H9 (cell line): ENCODE measurements at regions not wholly inside any gene's neighbourhood (a gene's known extent, or its start where the extent isn't known, plus 50 kb on each side); places are given as distances from the start of the nearest gene placed in this dataset.

Source experiments
- DNase-seq: peaks from one replicate; pipeline ENCODE4 v3.0.0-alpha.2; 2017
- H2AFZ ChIP-seq: one replicate; pipeline ENCODE4 v1.6.1; 2013; ENCODE audit warnings: mild to moderate bottlenecking, low read length, control low read depth, moderate library complexity
- H2AK5ac ChIP-seq: 2 replicates; pipeline ENCODE4 v1.6.1; 2013; ENCODE audit warnings: low read length, control low read depth, mixed read lengths; ENCODE audit not compliant: insufficient read length
- H2BK120ac ChIP-seq: one replicate; pipeline ENCODE4 v1.6.1; 2013; ENCODE audit warnings: low read depth, mild to moderate bottlenecking, low read length, control low read depth, inconsistent platforms; ENCODE audit not compliant: poor library complexity, severe bottlenecking
- H2BK12ac ChIP-seq: 2 replicates; pipeline ENCODE4 v1.6.1; 2013; ENCODE audit warnings: low read length, control low read depth, mixed read lengths, low read depth; ENCODE audit not compliant: insufficient read length
- H2BK15ac ChIP-seq: 2 replicates; pipeline ENCODE4 v1.6.1; 2013; ENCODE audit warnings: low read depth, low read length, control low read depth
- H2BK20ac ChIP-seq: one replicate; pipeline ENCODE4 v1.6.1; 2013; ENCODE audit warnings: low read depth, mild to moderate bottlenecking, low read length, control low read depth, inconsistent platforms; ENCODE audit not compliant: poor library complexity, severe bottlenecking
- H2BK5ac ChIP-seq: 2 replicates; pipeline ENCODE4 v1.6.1; 2013; ENCODE audit warnings: low read length, control low read depth, mixed read lengths; ENCODE audit not compliant: insufficient read length
- H3K14ac ChIP-seq: 2 replicates; pipeline ENCODE4 v1.6.1; 2013; ENCODE audit warnings: low read length, control low read depth; ENCODE audit not compliant: insufficient read depth
- H3K18ac ChIP-seq: 2 replicates; pipeline ENCODE4 v1.6.1; 2013; ENCODE audit warnings: low read depth, mild to moderate bottlenecking, mixed read lengths, low read length, control low read depth; ENCODE audit not compliant: insufficient read length
- H3K23ac ChIP-seq: 2 replicates; pipeline ENCODE4 v1.6.1; 2013; ENCODE audit warnings: low read length, control low read depth, mixed read lengths, low read depth; ENCODE audit not compliant: insufficient read length
- H3K23me2 ChIP-seq: 2 replicates; pipeline ENCODE4 v1.6.1; 2013; ENCODE audit warnings: low read depth, mild to moderate bottlenecking, mixed read lengths, low read length, control low read depth; ENCODE audit not compliant: insufficient read length, poor library complexity, severe bottlenecking
- H3K27ac ChIP-seq: 2 replicates; pipeline ENCODE4 v1.5.1; 2013; ENCODE audit warnings: low read length, control low read depth, mixed read lengths, low read depth; ENCODE audit not compliant: insufficient read length
- H3K27me3 ChIP-seq: 2 replicates; pipeline ENCODE4 v1.6.1; 2013; ENCODE audit warnings: low read length, control low read depth, inconsistent platforms; ENCODE audit not compliant: insufficient read depth
- H3K4ac ChIP-seq: 2 replicates; pipeline ENCODE4 v1.6.1; 2013; ENCODE audit warnings: low read depth, mild to moderate bottlenecking, control low read depth, inconsistent platforms, low read length, moderate library complexity
- H3K4me1 ChIP-seq: 2 replicates; pipeline ENCODE4 v1.6.1; 2013; ENCODE audit warnings: low read length, control low read depth, inconsistent platforms; ENCODE audit not compliant: insufficient read depth
- H3K4me2 ChIP-seq: 2 replicates; pipeline ENCODE4 v1.6.1; 2013; ENCODE audit warnings: low read length, control low read depth, mixed read lengths; ENCODE audit not compliant: insufficient read length, insufficient read depth
- H3K56ac ChIP-seq: 2 replicates; pipeline ENCODE4 v1.6.1; 2013; ENCODE audit warnings: low read depth, mild to moderate bottlenecking, mixed read lengths, low read length, control low read depth; ENCODE audit not compliant: insufficient read length
- H3K79me1 ChIP-seq: 2 replicates; pipeline ENCODE4 v1.6.1; 2013; ENCODE audit warnings: low read depth, mild to moderate bottlenecking, moderate library complexity, low read length, control low read depth, inconsistent platforms; ENCODE audit not compliant: insufficient read depth, poor library complexity, severe bottlenecking
- H3K79me2 ChIP-seq: 2 replicates; pipeline ENCODE4 v1.6.1; 2013; ENCODE audit warnings: low read length, control low read depth, inconsistent platforms; ENCODE audit not compliant: insufficient read depth
- H3K9ac ChIP-seq: 2 replicates; pipeline ENCODE4 v1.6.1; 2013; ENCODE audit warnings: low read length, control low read depth, mixed read lengths; ENCODE audit not compliant: insufficient read length; ENCODE audit errors: extremely low read depth
- H3K9me3 ChIP-seq: one replicate; pipeline ENCODE4 v1.6.1; 2013; ENCODE audit warnings: low read depth, low read length, inconsistent platforms; ENCODE audit not compliant: control insufficient read depth
- H3T11ph ChIP-seq: one replicate; pipeline ENCODE4 v1.6.1; 2013; ENCODE audit warnings: mild to moderate bottlenecking, low read length, control low read depth, inconsistent platforms
- H4K20me1 ChIP-seq: one replicate; pipeline ENCODE4 v1.6.1; 2013; ENCODE audit not compliant: control insufficient read depth, insufficient read length, insufficient read depth
- H4K5ac ChIP-seq: 2 replicates; pipeline ENCODE4 v1.6.1; 2013; ENCODE audit warnings: low read depth, mild to moderate bottlenecking, mixed read lengths, low read length, control low read depth; ENCODE audit not compliant: insufficient read length
- H4K8ac ChIP-seq: replicated peaks from 2 replicates; pipeline ENCODE4 v1.6.1; 2013; ENCODE audit warnings: low read length, control low read depth, mixed read lengths, low read depth; ENCODE audit not compliant: insufficient read length
- H4K91ac ChIP-seq: 2 replicates; pipeline ENCODE4 v1.6.1; 2013; ENCODE audit warnings: low read depth, mild to moderate bottlenecking, moderate library complexity, mixed read lengths, low read length, control low read depth; ENCODE audit not compliant: insufficient read length
- H3K27ac Mint-ChIP-seq, 3 experiments: 2 replicates in 2 of 3; 3 replicates in 1 of 3; pipeline ENCODE4 v1.8.0; 2020 to 2021; ENCODE audit warnings: mixed read lengths in 3 of 3, mild to moderate bottlenecking in 1 of 3, moderate library complexity in 1 of 3
- H3K27me3 Mint-ChIP-seq: 2 replicates; pipeline ENCODE4 v1.8.0; 2021; ENCODE audit warnings: low read depth, mild to moderate bottlenecking, moderate library complexity, mixed read lengths
- H3K36me3 Mint-ChIP-seq, 3 experiments: 2 replicates in 2 of 3; 3 replicates in 1 of 3; pipeline ENCODE4 v1.8.0; 2020 to 2021; ENCODE audit warnings: low read depth in 3 of 3, mixed read lengths in 3 of 3; ENCODE audit not compliant: insufficient read depth in 1 of 3
- H3K4me1 Mint-ChIP-seq, 2 experiments: 2 replicates each; pipeline ENCODE4 v1.8.0; 2020; ENCODE audit warnings: mixed read lengths in 2 of 2
- H3K4me3 Mint-ChIP-seq, 2 experiments: 2 replicates in 1 of 2; 3 replicates in 1 of 2; pipeline ENCODE4 v1.8.0; 2020 to 2021; ENCODE audit warnings: mild to moderate bottlenecking in 2 of 2, mixed read lengths in 2 of 2, moderate library complexity in 1 of 2
- H3K9me3 Mint-ChIP-seq, 2 experiments: 2 replicates in 1 of 2; 3 replicates in 1 of 2; pipeline ENCODE4 v1.8.0; 2020; ENCODE audit warnings: mild to moderate bottlenecking in 2 of 2, mixed read lengths in 2 of 2, moderate library complexity in 1 of 2
- WGBS: extraction: QIAGEN DNeasy Blood & Tissue Kit; methylation state at CpG from one replicate; pipeline ENCODE4 v1.1.7; 2013; ENCODE audit warnings: missing lambda C conversion rate, low lambda C conversion rate, mixed read lengths; ENCODE audit not compliant: insufficient read length; ENCODE audit errors: extremely low coverage; 5-methylcytosine and 5-hydroxymethylcytosine counted together
- TF ChIP-seq, protein P1 (sequence below): fragments of 200-600 bp; sonication (generic); conservative IDR thresholded peaks from 3 replicates; pipeline ENCODE4 v1.8.0; 2021; ENCODE audit warnings: antibody characterized with exemption, mild to moderate bottlenecking

DNA sequence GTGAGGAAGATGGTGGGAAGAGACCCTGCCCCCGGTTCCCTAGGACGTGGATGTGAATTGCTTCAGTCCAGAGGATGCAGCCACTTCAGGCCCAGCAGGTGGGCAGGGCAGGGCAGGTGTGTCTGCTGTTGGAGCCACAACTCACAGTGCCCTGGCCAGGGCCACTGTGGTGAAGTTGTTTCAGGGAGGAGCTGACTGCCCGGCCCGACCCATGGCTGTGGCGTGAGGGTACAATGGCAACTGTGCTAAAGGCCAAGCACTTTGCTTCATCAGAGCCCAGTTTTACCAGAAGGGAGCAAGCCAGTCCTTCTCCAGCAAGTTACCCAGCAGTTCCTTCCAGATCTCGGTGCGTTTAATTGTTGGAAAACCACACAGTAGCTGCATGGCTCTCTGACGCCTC lies 1174.4 kb downstream of the BRD1 start:
- Histone ChIP-seq H2BK5ac (no peak overlapping the region), H2BK120ac (no peak overlapping the region), H3K4me1 (no peaks in the 10 kb centered on the region), H3K9ac (no peak overlapping the region), H3K23me2 (no peaks in the 10 kb centered on the region), H2BK20ac (no peak overlapping the region), H3K27ac (no peak overlapping the region), H2BK12ac (no peak overlapping the region), H3K9me3 (no peaks in the 10 kb centered on the region), H3K4me2 (no peak overlapping the region), H3K23ac (no peak overlapping the region), H4K8ac (no peak overlapping the region), H4K20me1 (no peaks in the 10 kb centered on the region), H3K56ac (no peak overlapping the region), H4K91ac (no peak overlapping the region), H3K27me3 (no peaks in the 10 kb centered on the region), H2BK15ac (no peak overlapping the region), H2AFZ (no peak overlapping the region), H3K14ac (no peak overlapping the region; the same call in 1 of the 2 replicates), H3K18ac (no peak overlapping the region), H2AK5ac (no peak overlapping the region), H3T11ph (no peak overlapping the region), H3K4ac (no peak overlapping the region), H3K79me2 (no peaks in the 10 kb centered on the region), H4K5ac (no peak overlapping the region), H3K79me1 (no peaks in the 10 kb centered on the region)
- Mint-ChIP-seq H3K27me3 (no peaks in the 10 kb centered on the region), H3K9me3 (peaks cover 0 to 2% of the 10 kb centered on the region in 2 experiments; a peak in 2 of 5 replicates), H3K36me3 (peaks cover 2 to 13% (median 11%) of the 10 kb centered on the region in 3 experiments; a peak in 6 of 7 replicates), H3K27ac (peak overlapping the region in 1 of 3 experiments; percentile 82; a peak in 1 of 7 replicates), H3K4me3 (no peak overlapping the region), H3K4me1 (0 out of 4 replicates have a peak, but pooled peaks cover 0 to 7% of the 10 kb centered on the region in 2 experiments)
- WGBS = no CpG with 5 or more reads among the region's 8 CpGs
- no peak for DNase-seq
- TF ChIP-seq, protein P1, sequence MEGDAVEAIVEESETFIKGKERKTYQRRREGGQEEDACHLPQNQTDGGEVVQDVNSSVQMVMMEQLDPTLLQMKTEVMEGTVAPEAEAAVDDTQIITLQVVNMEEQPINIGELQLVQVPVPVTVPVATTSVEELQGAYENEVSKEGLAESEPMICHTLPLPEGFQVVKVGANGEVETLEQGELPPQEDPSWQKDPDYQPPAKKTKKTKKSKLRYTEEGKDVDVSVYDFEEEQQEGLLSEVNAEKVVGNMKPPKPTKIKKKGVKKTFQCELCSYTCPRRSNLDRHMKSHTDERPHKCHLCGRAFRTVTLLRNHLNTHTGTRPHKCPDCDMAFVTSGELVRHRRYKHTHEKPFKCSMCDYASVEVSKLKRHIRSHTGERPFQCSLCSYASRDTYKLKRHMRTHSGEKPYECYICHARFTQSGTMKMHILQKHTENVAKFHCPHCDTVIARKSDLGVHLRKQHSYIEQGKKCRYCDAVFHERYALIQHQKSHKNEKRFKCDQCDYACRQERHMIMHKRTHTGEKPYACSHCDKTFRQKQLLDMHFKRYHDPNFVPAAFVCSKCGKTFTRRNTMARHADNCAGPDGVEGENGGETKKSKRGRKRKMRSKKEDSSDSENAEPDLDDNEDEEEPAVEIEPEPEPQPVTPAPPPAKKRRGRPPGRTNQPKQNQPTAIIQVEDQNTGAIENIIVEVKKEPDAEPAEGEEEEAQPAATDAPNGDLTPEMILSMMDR = no peak
